Endothelial cell of umbilical vein (primary cell): ENCODE measurements at regions not wholly inside any gene's neighbourhood (a gene's known extent, or its start where the extent isn't known, plus 50 kb on each side); places are given as distances from the start of the nearest gene placed in this dataset.

Experiments used
- BruUV-seq: library from RNA; stranded (reverse); fragments of 400-500 nt; replicated peaks from 2 replicates; lab custom pipeline; 2021; lab: Mats Ljungman, UMichigan
- CTCF ChIA-PET: fragments of 300-600, 350-600 bp; sonication (Branson Sonifier 250); formaldehyde crosslinking; loops from one replicate; lab custom pipeline; 2021; ENCODE audit warnings: antibody characterized with exemption, inconsistent platforms; lab: Charles Lee
- POLR2A ChIA-PET: fragments of 300-600, 350-600 bp; sonication (Branson Sonifier 250); formaldehyde crosslinking; loops from one replicate; lab custom pipeline; 2021; ENCODE audit warnings: antibody characterized with exemption, inconsistent platforms; lab: Charles Lee
- DNase-seq: peaks from one replicate; pipeline ENCODE4 v3.0.0-alpha.2; 2011; ENCODE audit warnings: low read depth, low spot score
- FAIRE-seq: peaks from 2 replicates; lab custom pipeline; 2011; peaks lifted over from hg19 to GRCh38; lab: Jason Lieb, UNC
- H2AFZ ChIP-seq: 2 replicates; pipeline ENCODE4 v1.6.0; 2012; ENCODE audit warnings: low read depth, low read length, control low read depth, inconsistent platforms
- H3K27ac ChIP-seq: 2 replicates; pipeline ENCODE4 v1.5.1; 2011; ENCODE audit warnings: low read depth, mild to moderate bottlenecking, control low read depth, low read length, moderate library complexity; ENCODE audit not compliant: insufficient read depth
- H3K27me3 ChIP-seq, 2 experiments: 2 replicates each; pipeline versions ENCODE4 v1.6.0 to v1.6.1; 2011; ENCODE audit warnings: low read length in 2 of 2, mixed read lengths in 1 of 2; ENCODE audit not compliant: control insufficient read depth in 2 of 2, insufficient read depth in 2 of 2
- H3K36me3 ChIP-seq, 2 experiments: 2 replicates in 1 of 2; 3 replicates in 1 of 2; pipeline ENCODE4 v1.5.1; 2011; ENCODE audit warnings: low read length in 2 of 2, mild to moderate bottlenecking in 1 of 2, moderate library complexity in 1 of 2; ENCODE audit not compliant: control insufficient read depth in 2 of 2, insufficient read depth in 2 of 2; ENCODE audit errors: extremely low read depth in 1 of 2
- H3K4me1 ChIP-seq: 3 replicates; pipeline ENCODE4 v1.5.1; 2011; ENCODE audit warnings: mild to moderate bottlenecking, low read length; ENCODE audit not compliant: control insufficient read depth, insufficient read depth; ENCODE audit errors: extremely low read depth
- H3K4me2 ChIP-seq: 2 replicates; pipeline ENCODE4 v1.6.1; 2011; ENCODE audit warnings: low read length, control low read depth, mixed read lengths; ENCODE audit not compliant: insufficient read depth
- H3K4me3 ChIP-seq, 3 experiments: fragments of 200-600 bp in 1 of 3; sonication (generic), shearing (Covaris generic) in 1 of 3; replicated peaks in 1 of 3; 2 replicates each; pipeline ENCODE4 v1.5.1; 2011 to 2016; ENCODE audit warnings: control low read depth in 3 of 3, low read length in 3 of 3, mild to moderate bottlenecking in 2 of 3, inconsistent platforms in 1 of 3, low read depth in 1 of 3, moderate library complexity in 1 of 3; ENCODE audit not compliant: insufficient read depth in 1 of 3
- H3K79me2 ChIP-seq: 2 replicates; pipeline ENCODE4 v1.6.0; 2012; ENCODE audit warnings: low read length, inconsistent platforms; ENCODE audit not compliant: control insufficient read depth, insufficient read depth
- H3K9ac ChIP-seq: replicated peaks from 2 replicates; pipeline ENCODE3; 2011; ENCODE audit warnings: low read length, control low read depth; ENCODE audit not compliant: insufficient read depth; ENCODE audit errors: extremely low read depth
- H3K9me1 ChIP-seq: replicated peaks from 3 replicates; pipeline ENCODE4 v1.6.0; 2011; ENCODE audit warnings: mild to moderate bottlenecking, low read length; ENCODE audit not compliant: control insufficient read depth, insufficient read depth; ENCODE audit errors: extremely low read depth
- H3K9me3 ChIP-seq: replicated peaks from 2 replicates; pipeline ENCODE4 v1.5.1; 2012; ENCODE audit warnings: low read length, inconsistent platforms; ENCODE audit not compliant: control insufficient read depth, insufficient read depth
- H4K20me1 ChIP-seq: replicated peaks from 2 replicates; pipeline ENCODE3; 2011; ENCODE audit warnings: mild to moderate bottlenecking, low read length; ENCODE audit not compliant: control insufficient read depth, insufficient read depth; ENCODE audit errors: extremely low read depth
- CTCF ChIP-seq, 2 donors: IDR thresholded peaks; 1 replicate in 1 of 2; 2 replicates in 1 of 2; pipeline ENCODE4 v1.5.1; 2011; ENCODE audit warnings: low read length in 2 of 2, mild to moderate bottlenecking in 2 of 2, moderate library complexity in 2 of 2, control low read depth in 1 of 2, inconsistent platforms in 1 of 2, low read depth in 1 of 2; ENCODE audit not compliant: insufficient read depth in 1 of 2; ENCODE audit errors: extremely low read depth in 1 of 2
- EZH2 ChIP-seq: IDR thresholded peaks from 2 replicates; pipeline ENCODE4 v1.6.1; 2012; ENCODE audit warnings: borderline replicate concordance, low read depth, mild to moderate bottlenecking, moderate library complexity, low read length, inconsistent platforms; ENCODE audit not compliant: severe bottlenecking
- GATA2 ChIP-seq: IDR thresholded peaks from 2 replicates; pipeline ENCODE4 v1.7.0; 2011; ENCODE audit warnings: low read depth, mild to moderate bottlenecking, moderate library complexity, mixed read lengths, low read length; ENCODE audit not compliant: insufficient read length, insufficient read depth
- JUN ChIP-seq: IDR thresholded peaks from 2 replicates; pipeline ENCODE4 v1.6.1; 2011; ENCODE audit warnings: borderline replicate concordance, low read depth; ENCODE audit not compliant: insufficient read length, insufficient read depth
- MYC ChIP-seq: IDR thresholded peaks from one replicate; pipeline ENCODE4 v1.6.1; 2011; ENCODE audit warnings: mild to moderate bottlenecking, low read depth, low read length
- POLR2A ChIP-seq: IDR thresholded peaks from 2 replicates; pipeline ENCODE4 v1.6.1; 2012; ENCODE audit warnings: low read depth, mild to moderate bottlenecking, control low read depth, low read length
- POLR2AphosphoS5 ChIP-seq: IDR thresholded peaks from 2 replicates; pipeline ENCODE4 v1.6.1; 2012; ENCODE audit warnings: low read depth, mild to moderate bottlenecking, control low read depth, low read length, moderate library complexity; ENCODE audit not compliant: insufficient read depth
- dilution Hi-C: fragments of 300-500 bp; cut with MboI; formaldehyde crosslinking; loops from one replicate; pipeline ENCODE4 v1.15.0; 2019; ENCODE audit warnings: low sequenced_read_pairs; ENCODE audit not compliant: extremely low pct_ligation_motif_present
- intact Hi-C: fragments of 100-400 bp; cut with micrococcal nuclease; formaldehyde crosslinking; loops from one replicate; pipeline ENCODE4 v1.10.0; 2022
- TF ChIP-seq, protein P1 (sequence below): IDR thresholded peaks from 2 replicates; pipeline ENCODE4 v1.6.1; 2011; ENCODE audit not compliant: insufficient read depth, insufficient read length

DNA sequence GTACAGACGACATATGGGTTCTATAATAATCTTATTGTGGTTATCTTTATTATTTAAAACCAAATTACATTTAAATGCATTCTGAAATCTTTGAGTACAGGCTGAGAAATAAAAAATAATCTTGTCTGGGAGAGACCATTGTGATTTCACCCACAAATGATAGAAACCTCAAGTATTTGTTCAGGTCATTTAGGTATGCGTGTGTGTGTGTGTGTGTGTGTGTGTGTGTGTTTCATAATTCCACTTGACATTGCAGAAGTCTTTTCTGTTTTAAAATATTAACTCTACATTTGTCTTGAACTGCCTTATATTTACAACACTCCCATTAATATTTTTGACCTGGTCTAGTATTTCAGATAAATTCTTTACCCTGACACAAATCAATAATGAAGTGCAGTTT, 126.9 kb downstream of the SPRY2 start:
- dilution Hi-C loops, result no loop called here
- BruUV-seq, result no TSS peak
- H3K9me3 ChIP-seq, result no peaks in the 10 kb centered on the region

More for the DNA sequence above, 126.9 kb downstream of the SPRY2 start:
- Histone ChIP-seq H3K27me3 (no peaks in the 10 kb centered on the region), H3K9ac (no peak overlapping the region), H3K27ac (no peak overlapping the region), H3K4me3 (no peak overlapping the region), H3K4me1 (peaks cover 15% of the 10 kb centered on the region), H2AFZ (no peak overlapping the region), H3K36me3 (no peaks in the 10 kb centered on the region), H4K20me1 (no peaks in the 10 kb centered on the region), H3K79me2 (no peaks in the 10 kb centered on the region), H3K4me2 (no peak overlapping the region), H3K9me1 (no peaks in the 10 kb centered on the region)
- intact Hi-C loops, result no loop called here
- TF ChIP-seq, protein P1, sequence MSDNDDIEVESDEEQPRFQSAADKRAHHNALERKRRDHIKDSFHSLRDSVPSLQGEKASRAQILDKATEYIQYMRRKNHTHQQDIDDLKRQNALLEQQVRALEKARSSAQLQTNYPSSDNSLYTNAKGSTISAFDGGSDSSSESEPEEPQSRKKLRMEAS, result no peak
- TF ChIP-seq JUN (no peak), POLR2A (no peak), MYC (no peak), POLR2AphosphoS5 (no peak), GATA2 (no peak), EZH2 (no peak), CTCF (IDR thresholded peaks at IDR 0.05; ENCODE audit: extremely low read depth in 1 of 2, insufficient read depth in 1 of 2, low read depth in 1 of 2, low read length in 2 of 2) (no peak)
- DNase-seq (no peak), FAIRE-seq (no peak)
- CTCF ChIA-PET, result interaction anchor here (1.0 kb wide), 1 partner anchor 15 kb away, joined by 3 read pairs; no protein-coding TSS in a partner anchor
- POLR2A ChIA-PET, result no interaction called here
